HG02571 (cell line): ENCODE measurements at regions not wholly inside any gene's neighbourhood (a gene's known extent, or its start where the extent isn't known, plus 50 kb on each side); places are given as distances from the start of the nearest gene placed in this dataset.
"Not testable (repeated sequence)": the region's sequence is repeated elsewhere in the genome, so short reads cannot be mapped to it uniquely, and the experiment has no call there.

Experiments used
- ATAC-seq: cut with Tn5 transposase; IDR thresholded peaks from one replicate; pipeline ENCODE4 v1.9.1; 2021; ENCODE audit warnings: mild to moderate bottlenecking, moderate library complexity; ENCODE audit not compliant: unreplicated experiment

GRCh38 chr2:91603996-91604395 is 2912.5 kb downstream of the RPIA start:
- ATAC-seq = not testable (repeated sequence)

DNA sequence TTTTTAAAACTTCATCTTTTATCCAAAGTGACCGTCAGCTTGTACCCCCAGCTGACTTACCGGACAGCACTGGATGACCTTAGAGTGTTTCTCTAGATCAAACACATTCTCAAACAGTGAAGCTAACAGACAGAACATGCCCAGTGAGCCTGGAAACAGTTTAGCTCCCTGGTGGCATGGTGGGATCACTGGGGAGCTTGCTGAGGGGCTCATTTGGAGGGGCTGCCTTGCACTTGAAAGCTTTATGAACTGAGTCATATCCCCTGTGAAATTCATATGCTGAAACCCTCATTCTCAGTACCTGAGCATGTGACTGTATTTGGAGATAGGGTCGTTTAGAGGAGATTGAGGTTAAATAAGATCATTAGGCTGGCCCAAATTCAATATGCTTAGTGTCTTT is 2913.2 kb downstream of the RPIA start:
- ATAC-seq = not testable (repeated sequence)

DNA sequence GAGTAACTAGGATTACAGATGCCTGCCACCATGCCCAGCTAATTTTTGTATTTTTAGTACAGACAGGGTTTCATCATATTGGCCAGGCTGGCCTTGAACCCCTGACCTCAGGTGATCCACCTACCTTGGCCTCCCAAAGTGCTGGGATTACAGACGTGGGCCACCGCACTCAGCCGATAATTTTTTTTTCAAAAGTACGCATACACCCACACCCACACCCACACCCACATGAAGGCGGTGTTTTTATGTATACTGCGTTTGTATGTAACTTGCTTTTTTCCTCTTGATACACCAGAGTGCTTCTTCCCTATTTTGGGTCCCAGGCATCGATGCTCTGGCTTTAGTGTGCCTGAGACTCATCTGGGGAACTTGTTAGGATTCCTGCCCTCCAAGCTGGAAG is 2932.3 kb downstream of the RPIA start:
- ATAC-seq = not testable (repeated sequence)

- ATAC-seq = not testable (repeated sequence)
Observed at GRCh38 chr2:91628471-91628870, 2937.0 kb downstream of the RPIA start.

DNA sequence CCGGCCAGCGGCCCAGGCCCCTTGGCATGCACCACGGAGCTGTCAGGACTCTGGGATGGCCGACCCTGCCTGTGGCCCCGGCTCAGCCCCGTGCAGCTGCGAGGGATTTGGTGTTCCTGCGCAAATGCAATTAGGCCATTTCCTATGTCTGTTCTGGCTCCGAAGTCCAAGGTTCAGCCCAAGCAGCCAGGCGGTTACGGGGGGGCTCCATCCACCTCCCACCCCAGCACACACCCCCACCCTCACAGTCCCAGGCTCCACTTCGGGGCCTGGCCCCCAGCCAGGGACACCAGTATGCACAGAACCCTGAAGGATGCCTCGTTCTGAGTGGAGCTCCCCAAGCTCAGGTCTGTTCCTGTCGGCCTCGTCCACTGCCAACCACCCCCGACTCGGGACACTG is 2965.7 kb downstream of the RPIA start:
- not testable (repeated sequence) for ATAC-seq

- not testable (repeated sequence) for ATAC-seq
Observed at GRCh38 chr2:91658336-91658735, 2966.9 kb downstream of the RPIA start.

- ATAC-seq = not testable (repeated sequence)
Observed at GRCh38 chr2:91659189-91659916, 2967.9 kb downstream of the RPIA start.

DNA sequence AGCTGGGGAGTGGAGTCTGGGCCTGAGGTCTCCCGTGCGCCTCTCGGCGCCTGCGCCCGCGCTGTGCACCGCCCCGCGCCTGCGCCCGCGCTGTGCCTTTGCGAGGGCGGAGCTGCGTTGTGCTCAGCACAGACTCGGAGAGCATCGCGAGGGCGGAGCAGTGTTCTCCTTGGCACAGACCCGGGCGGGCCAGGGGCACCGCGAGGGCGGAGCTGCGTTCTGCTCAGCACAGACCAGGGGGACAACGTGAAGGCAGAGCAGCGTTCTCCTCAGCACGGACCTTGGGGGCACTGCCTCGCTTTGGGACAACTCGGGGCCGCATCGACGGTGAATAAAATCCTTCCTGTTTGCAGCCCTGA is 2968.4 kb downstream of the RPIA start:
- ATAC-seq = peak; percentile 100

DNA sequence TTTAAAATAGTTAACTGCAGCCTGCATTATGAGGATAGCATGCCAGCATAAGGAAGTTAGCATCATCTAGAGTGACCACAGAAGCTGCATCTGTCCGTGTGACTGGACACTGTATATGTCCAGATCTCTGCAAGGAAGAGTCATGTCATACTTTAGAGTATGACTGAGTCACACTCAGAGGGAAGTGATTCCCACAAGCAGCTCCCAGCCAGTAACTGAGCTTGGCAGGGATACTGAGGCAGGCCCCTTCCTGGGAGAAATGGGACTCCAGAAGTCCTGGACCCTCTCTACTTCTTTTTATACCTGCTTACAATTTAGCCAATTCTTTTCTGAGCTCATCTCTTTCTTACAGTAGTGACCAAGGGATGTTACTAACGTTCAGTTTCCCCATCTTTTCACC is 2975.9 kb downstream of the RPIA start:
- not testable (repeated sequence) for ATAC-seq

DNA sequence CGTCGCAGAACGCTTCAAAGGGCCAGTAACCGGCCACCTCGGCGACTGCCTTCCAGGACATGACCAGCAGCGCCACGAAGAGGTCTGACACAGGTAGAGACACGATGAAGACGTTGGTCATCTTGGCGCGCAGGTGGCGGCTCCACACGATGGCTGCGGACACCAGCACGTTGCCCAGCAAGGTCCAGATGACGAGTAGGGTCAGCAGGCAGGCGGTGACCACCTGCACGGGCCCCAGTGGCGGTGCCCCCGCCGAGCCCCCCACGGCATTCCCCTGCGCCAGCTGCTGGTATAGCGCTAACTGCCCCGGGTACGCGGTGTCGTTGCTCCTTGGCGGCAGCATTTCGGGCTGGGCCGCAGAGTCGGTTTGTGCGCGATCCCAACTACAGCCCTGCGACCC is 2994.1 kb downstream of the RPIA start:
- ATAC-seq = not testable (repeated sequence)

DNA sequence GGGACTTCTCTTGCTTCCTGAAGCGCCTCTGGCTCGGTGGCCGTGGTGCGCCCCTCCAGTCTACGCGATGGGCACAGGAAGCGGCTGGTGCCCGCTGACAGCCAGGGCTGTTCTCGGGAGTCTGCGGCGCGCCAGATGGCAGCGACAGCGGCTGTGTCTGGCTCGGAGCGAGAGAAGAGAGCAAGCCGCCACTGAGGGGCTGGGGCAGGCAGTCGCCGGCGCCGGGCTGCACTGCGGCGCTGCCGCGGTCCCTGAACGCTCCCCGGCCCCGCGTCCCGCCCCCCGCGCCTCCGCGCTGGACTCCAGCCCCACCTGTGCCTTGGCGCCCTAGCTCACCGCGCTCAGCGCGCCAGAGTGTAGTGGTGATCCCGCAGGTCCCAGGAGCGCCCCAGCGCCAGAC is 2994.6 kb downstream of the RPIA start:
- ATAC-seq = not testable (repeated sequence)
